HG02981 (cell line): ENCODE measurements at regions not wholly inside any gene's neighbourhood (a gene's known extent, or its start where the extent isn't known, plus 50 kb on each side); places are given as distances from the start of the nearest gene placed in this dataset.

ENCODE experiments used
- ATAC-seq: cut with Tn5 transposase; IDR thresholded peaks from one replicate; pipeline ENCODE4 v1.9.1; 2021; ENCODE audit warnings: mild to moderate bottlenecking, moderate library complexity; ENCODE audit not compliant: unreplicated experiment

- no peak for ATAC-seq
Measured at GRCh38 chr9:107928701-107929371, 439.3 kb upstream of the KLF4 start.

DNA sequence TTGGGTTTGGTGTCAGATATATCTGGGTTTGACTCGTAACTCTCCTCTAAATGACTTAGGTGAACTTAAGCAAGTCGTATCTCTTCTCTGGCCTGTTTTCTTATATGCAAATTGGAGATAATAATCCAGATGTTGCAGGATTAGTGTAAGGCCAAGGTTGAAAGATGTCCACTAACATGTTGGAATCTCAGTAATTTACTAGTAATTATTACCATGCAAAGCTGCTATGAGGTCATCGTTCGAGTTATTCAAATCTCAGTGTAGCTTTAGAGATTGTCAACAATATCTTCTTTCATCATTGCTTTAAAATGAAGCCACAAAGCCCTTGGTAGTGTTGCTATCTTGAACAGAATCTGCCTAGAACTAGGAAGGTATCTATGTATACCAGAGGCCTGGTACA is 437.7 kb upstream of the KLF4 start:
- no peak for ATAC-seq

DNA sequence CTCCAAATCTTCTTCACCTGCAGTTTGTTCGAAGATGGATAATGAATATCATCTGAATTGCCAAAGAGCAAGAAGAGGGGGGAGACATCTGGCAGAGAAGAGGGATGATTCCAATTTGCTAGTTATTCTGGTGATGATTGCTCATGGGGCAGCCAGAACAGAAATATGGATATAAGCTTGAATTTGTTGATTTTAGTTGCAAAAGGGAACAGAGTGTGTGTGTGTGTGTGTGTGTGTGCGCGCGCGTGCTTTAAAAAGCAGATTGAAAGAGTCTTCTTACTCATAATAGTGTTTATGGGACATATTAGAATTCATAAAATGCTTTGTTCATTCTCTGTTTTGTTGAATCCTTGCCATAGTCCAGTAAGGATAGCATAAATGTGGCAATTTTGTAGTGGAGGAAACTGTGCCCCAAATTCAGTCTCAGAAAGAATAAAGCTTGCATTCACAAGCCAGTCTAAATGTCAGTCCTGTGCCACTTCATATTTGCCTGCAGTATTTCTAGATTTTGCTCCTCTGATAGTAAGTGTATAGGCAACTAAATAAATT is 436.3 kb upstream of the KLF4 start:
- no peak for ATAC-seq

DNA sequence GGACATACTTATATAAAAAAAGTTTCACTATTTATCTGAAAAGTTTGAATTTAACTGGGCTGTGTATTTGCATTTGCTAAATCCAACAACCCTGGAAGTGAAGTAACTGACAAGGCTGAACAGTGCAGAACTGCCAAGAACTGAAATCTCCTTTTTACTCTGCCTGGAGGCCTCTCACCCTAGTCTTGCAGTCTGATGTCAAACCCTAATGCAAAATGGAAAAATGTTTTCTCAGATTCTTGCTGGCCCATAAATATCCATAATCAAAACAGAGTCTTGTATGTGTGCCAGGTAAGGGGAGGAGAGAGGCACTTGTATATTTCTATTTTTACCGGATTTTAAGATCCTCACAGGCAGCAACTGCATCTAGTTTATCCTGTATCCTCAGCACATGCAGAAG is 432.7 kb upstream of the KLF4 start:
- ATAC-seq: no peak

- ATAC-seq: no peak
Measured at GRCh38 chr9:107919263-107919662, 429.7 kb upstream of the KLF4 start.

DNA sequence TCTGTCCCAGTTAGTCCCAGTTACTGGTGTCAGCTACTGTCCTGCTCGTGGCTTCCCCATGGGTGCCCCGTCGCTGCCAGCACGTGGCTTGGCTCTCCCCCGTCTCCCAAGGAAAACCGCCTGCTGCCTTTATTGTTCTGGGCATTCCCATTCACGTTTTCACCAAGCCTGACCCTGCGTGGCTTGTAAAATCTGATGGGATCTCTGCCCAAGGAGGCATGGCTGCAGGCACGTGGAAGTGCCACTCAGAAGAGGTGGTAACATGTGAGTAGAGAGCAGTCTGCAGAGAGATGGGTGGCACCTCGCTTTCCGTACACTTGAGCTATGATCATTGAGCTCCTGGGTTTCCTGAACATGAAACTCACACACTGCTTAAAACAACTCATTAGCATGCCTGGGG is 429.2 kb upstream of the KLF4 start:
- no peak for ATAC-seq

GRCh38 chr9:107914151-107914550 is 424.6 kb upstream of the KLF4 start:
- ATAC-seq: no peak

GRCh38 chr9:107907715-107908114 is 418.1 kb upstream of the KLF4 start:
- ATAC-seq: no peak

DNA sequence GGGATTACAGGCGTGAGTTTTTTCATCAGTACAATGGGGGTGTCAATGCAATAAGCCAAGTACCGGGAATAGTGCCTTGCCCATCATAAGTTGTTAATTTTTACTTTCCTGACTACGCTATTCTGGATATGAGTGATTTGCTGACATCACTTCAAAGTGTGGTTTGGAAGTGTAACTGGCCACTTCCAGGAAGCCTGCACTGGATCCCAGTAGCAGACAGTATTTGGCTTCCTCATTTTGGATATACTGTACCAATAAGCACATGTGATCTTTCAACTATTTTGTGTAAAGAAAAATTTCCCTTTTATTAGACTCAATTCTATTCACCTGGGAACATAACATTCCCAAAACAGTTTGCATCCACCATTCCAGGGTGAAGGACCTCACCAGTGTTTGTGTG is 417.7 kb upstream of the KLF4 start:
- no peak for ATAC-seq

GRCh38 chr9:107906074-107906473 is 416.5 kb upstream of the KLF4 start:
- no peak for ATAC-seq

DNA sequence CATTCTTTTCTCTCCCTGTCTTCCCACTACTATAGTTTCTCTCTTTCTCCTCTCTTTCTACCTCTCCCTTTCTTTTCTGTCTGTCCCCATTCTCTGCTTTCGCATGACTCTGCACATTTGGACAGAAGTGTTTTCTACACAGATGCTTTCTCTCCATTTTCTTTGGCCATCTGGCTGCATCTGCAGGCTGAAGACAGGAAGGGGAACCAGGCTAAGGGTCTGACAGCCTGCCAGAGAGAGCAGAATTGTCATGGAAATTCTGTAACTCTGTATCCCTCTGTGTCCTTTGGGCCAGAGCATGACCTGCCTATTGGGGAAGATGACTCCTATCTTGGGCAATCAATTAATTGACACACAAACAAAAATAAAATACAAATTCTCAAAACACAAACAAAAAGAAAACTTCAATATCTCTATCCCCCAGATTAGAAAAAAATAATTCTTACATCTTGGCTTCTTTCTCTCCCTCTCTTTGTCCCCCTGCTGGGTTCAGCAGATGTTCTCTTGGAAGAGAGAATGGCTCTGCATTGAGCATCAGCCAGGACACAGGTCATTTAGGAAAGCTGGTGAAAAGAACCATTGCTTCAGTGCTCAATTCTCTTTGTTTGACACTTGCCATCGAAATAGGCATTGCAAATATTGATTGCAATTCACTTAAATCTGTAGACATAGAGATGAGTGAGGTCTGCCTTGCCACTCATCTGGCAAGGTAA is 415.9 kb upstream of the KLF4 start:
- ATAC-seq: no peak

GRCh38 chr9:107899961-107900330 is 410.4 kb upstream of the KLF4 start:
- ATAC-seq: no peak

DNA sequence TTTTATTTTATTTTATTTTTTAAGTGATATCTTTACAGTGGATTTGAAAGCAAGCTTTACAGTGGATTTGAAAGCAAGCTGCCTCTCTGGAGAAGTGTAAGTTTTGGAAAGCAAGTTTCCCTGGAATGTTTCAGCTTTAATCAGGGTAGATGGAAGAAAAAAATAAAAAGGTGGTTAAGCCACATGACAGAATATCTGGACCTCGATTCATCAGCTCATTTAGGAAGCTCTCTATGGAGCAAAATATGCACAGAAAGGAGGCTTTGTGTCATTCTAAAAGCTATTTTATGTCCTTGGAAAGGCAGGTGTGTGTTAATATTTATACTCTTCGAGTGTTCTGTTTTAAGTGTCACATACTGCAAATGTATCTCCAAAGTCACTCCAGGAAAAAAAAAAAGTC is 409.2 kb upstream of the KLF4 start:
- ATAC-seq: no peak

DNA sequence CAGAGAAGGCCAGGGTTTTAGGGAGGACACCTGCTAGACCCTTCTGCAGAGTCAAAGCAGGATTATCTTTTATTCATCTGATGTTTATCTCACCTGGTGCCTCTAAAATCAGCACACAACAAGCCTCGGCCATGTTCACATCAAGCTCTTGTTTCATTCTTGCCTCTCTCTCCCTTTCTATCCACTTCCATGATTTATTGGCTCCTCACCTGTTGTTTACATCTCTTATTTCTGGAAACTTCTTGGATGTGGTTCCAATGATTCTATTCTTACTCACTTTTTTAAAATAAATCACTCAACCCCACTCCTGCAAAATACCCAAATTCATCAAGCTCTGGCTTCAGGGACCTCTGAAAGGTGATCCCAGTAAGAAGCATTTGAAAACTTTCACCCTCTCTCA is 407.0 kb upstream of the KLF4 start:
- no peak for ATAC-seq

- ATAC-seq: no peak
Measured at GRCh38 chr9:107895501-107896001, 406.0 kb upstream of the KLF4 start.

- ATAC-seq: no peak
Measured at GRCh38 chr9:107894572-107895261, 405.1 kb upstream of the KLF4 start.

- no peak for ATAC-seq
Measured at GRCh38 chr9:107890921-107891465, 401.4 kb upstream of the KLF4 start.

DNA sequence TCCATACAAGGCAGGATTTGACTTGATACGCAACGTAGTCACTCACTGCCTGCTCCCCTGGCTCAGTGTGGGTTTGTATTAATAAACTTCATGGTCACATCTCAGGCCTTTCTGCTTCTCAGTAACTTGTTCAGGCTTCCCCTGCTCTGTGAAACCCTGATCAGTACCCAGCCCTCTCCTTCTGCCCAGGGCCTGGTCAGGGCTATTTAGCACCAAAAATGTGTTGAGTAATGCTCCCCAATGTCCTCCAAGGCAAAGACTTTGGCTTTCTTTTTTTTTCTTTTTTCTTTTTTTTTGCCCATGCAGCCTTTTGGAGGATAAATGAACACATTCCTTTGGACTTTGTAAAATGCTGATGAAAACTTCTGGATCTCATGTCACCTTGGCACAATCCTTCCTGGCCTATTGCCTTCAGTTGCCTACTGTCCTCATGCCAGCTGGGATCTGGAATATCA is 399.2 kb upstream of the KLF4 start:
- no peak for ATAC-seq

DNA sequence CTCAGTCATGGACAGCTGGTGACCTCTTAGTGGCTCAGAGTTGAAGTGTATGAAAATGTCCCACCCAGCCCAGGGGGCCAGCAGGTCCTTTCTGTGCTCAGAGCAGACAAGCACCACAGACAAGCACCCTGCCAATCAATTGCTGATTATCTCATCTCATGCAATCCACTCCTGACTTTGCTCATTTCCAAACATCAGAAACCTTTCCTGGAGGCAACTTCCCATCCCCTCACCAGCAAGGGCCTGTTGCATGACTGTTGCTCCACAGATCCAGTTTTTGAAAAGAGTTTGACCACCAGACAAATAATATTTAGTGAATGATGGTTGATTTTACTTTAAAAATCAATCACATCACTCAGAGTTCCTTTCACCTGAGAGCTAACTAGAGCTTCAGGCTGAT is 397.3 kb upstream of the KLF4 start:
- ATAC-seq: no peak

GRCh38 chr9:107883496-107884124 is 394.0 kb upstream of the KLF4 start:
- peak; percentile 80 for ATAC-seq
